GM12878 (cell line): ENCODE measurements at regions not wholly inside any gene's neighbourhood (a gene's known extent, or its start where the extent isn't known, plus 50 kb on each side); places are given as distances from the start of the nearest gene placed in this dataset.

ENCODE experiments used
- ATAC-seq: fragments of 200-7000 bp; cut with Tn5 transposase; 3 replicates; pipeline ENCODE4 v1.9.1; 2020; ENCODE audit warnings: mild to moderate bottlenecking, moderate library complexity
- BruUV-seq: library from RNA; stranded (reverse); fragments of 400-500 nt; replicated peaks from 2 replicates; lab custom pipeline; 2021; lab: Mats Ljungman, UMichigan
- CTCF ChIA-PET: fragments of 300-600 bp; sonication (Branson Sonifier 250); formaldehyde crosslinking; extraction: SDS; loops from one replicate; lab custom pipeline; 2021; ENCODE audit warnings: inconsistent platforms; lab: Yijun Ruan, JAX
- POLR2A ChIA-PET: fragments of 350-600 bp; formaldehyde crosslinking; extraction: SDS; loops from one replicate; lab custom pipeline; 2021; ENCODE audit warnings: inconsistent platforms; lab: Charles Lee
- RAD21 ChIA-PET: fragments of 300-600 bp; sonication (Branson Sonifier 250); formaldehyde crosslinking; loops from one replicate; lab custom pipeline; 2023; ENCODE audit warnings: antibody characterized with exemption; ENCODE audit not compliant: unreplicated experiment; lab: Charles Lee
- SMC1A ChIA-PET: fragments of 300-600 bp; sonication (Branson Sonifier 250); formaldehyde crosslinking; loops from one replicate; lab custom pipeline; 2023; ENCODE audit not compliant: unreplicated experiment, uncharacterized antibody; lab: Charles Lee
- DNase-seq: peaks from one replicate; pipeline ENCODE4 v3.0.0-alpha.2; 2011; ENCODE audit warnings: low read depth, low spot score
- FAIRE-seq: peaks from 3 replicates; lab custom pipeline; 2011; peaks lifted over from hg19 to GRCh38; lab: Jason Lieb, UNC
- H2AFZ ChIP-seq: 2 replicates; pipeline ENCODE4 v1.6.0; 2011; ENCODE audit warnings: low read depth, low read length, control low read depth; ENCODE audit not compliant: control insufficient read depth
- H3K27ac ChIP-seq: 2 replicates; pipeline ENCODE4 v1.5.1; 2011; ENCODE audit warnings: control low read depth; ENCODE audit not compliant: control insufficient read depth, insufficient read depth
- H3K27me3 ChIP-seq, 2 experiments: replicated peaks in 1 of 2; 2 replicates each; pipeline versions ENCODE4 v1.6.0 to v1.6.1; 2011; ENCODE audit warnings: low read length in 1 of 2; ENCODE audit not compliant: control insufficient read depth in 2 of 2, insufficient read depth in 2 of 2
- H3K36me3 ChIP-seq, 2 experiments: 2 replicates each; pipeline ENCODE4 v1.5.1; 2011; ENCODE audit warnings: low read length in 1 of 2; ENCODE audit not compliant: control insufficient read depth in 2 of 2, insufficient read depth in 2 of 2
- H3K4me1 ChIP-seq: 2 replicates; pipeline ENCODE4 v1.6.1; 2011; ENCODE audit warnings: mild to moderate bottlenecking, low read length, moderate library complexity, mixed read lengths; ENCODE audit not compliant: control insufficient read depth, insufficient read depth
- H3K4me2 ChIP-seq: 2 replicates; pipeline ENCODE4 v1.6.0; 2011; ENCODE audit warnings: control low read depth; ENCODE audit not compliant: control insufficient read depth, insufficient read depth
- H3K4me3 ChIP-seq: fragments of 200-600 bp; sonication (generic); 2 replicates; pipeline ENCODE4 v1.5.1; 2016
- H3K79me2 ChIP-seq: 2 replicates; pipeline ENCODE4 v1.6.0; 2011; ENCODE audit warnings: low read length; ENCODE audit not compliant: control insufficient read depth, insufficient read depth
- H3K9ac ChIP-seq: 2 replicates; pipeline ENCODE4 v1.8.0; 2011; ENCODE audit warnings: low read length, control low read depth, mixed read lengths; ENCODE audit not compliant: control insufficient read depth, insufficient read depth
- H3K9me3 ChIP-seq: replicated peaks from 3 replicates; pipeline ENCODE4 v1.5.1; 2011; ENCODE audit warnings: mild to moderate bottlenecking, low read length; ENCODE audit not compliant: control insufficient read depth, insufficient read depth
- H4K20me1 ChIP-seq: 2 replicates; pipeline ENCODE4 v1.6.0; 2011; ENCODE audit not compliant: control insufficient read depth, insufficient read depth
- CEBPB ChIP-seq, 2 experiments: fragments of 150-350 bp in 1 of 2; IDR thresholded peaks; 2 replicates each; pipeline ENCODE4 v1.6.1; 2012 to 2014; ENCODE audit warnings: low read depth in 2 of 2, low read length in 2 of 2, borderline replicate concordance in 1 of 2, inconsistent platforms in 1 of 2
- CREM ChIP-seq: IDR thresholded peaks from 2 replicates; pipeline ENCODE4 v1.6.1; 2014; ENCODE audit warnings: antibody characterized with exemption, low read depth
- IKZF1 ChIP-seq: fragments of 450-650 bp; conservative IDR thresholded peaks from 2 replicates; pipeline ENCODE4 v1.6.1; 2017; ENCODE audit warnings: antibody characterized with exemption, mild to moderate bottlenecking
- IRF4 ChIP-seq: IDR thresholded peaks from 2 replicates; pipeline ENCODE4 v1.6.1; 2011; ENCODE audit warnings: low read depth, low read length
- KAT2A ChIP-seq: conservative IDR thresholded peaks from 2 replicates; pipeline ENCODE4 v1.6.1; 2011; ENCODE audit warnings: low read depth, low read length; ENCODE audit not compliant: control insufficient read depth
- MEF2A ChIP-seq: IDR thresholded peaks from 2 replicates; pipeline ENCODE4 v1.6.1; 2011; ENCODE audit warnings: low read depth, mild to moderate bottlenecking, low read length, moderate library complexity; ENCODE audit not compliant: insufficient read depth
- NFIC ChIP-seq: IDR thresholded peaks from 2 replicates; pipeline ENCODE4 v1.6.1; 2012; ENCODE audit warnings: low read depth, mild to moderate bottlenecking, inconsistent platforms, low read length, moderate library complexity
- NRF1 ChIP-seq: conservative IDR thresholded peaks from 2 replicates; pipeline ENCODE4 v1.6.1; 2011; ENCODE audit warnings: mild to moderate bottlenecking, low read depth, low read length, improper control_type of control experiment
- RUNX3 ChIP-seq: IDR thresholded peaks from 2 replicates; pipeline ENCODE4 v1.6.1; 2012; ENCODE audit warnings: low read length, inconsistent platforms
- SMAD1 ChIP-seq: fragments of 450-650 bp; IDR thresholded peaks from 2 replicates; pipeline ENCODE4 v1.6.1; 2018; ENCODE audit warnings: mild to moderate bottlenecking, low read depth; ENCODE audit not compliant: partially characterized antibody
- TBL1XR1 ChIP-seq: IDR thresholded peaks from 2 replicates; pipeline ENCODE4 v1.6.1; 2012; ENCODE audit warnings: low read depth, low read length, improper control_type of control experiment
- ZSCAN29 ChIP-seq: fragments of 450-650 bp; IDR thresholded peaks from 2 replicates; pipeline ENCODE4 v1.6.1; 2017; ENCODE audit warnings: mild to moderate bottlenecking, moderate library complexity
- WGBS: methylation state at CpG from one replicate; pipeline ENCODE4 v1.1.6; 2016; ENCODE audit warnings: low lambda C conversion rate; ENCODE audit not compliant: insufficient replicate concordance, insufficient coverage; ENCODE audit errors: missing lambda C conversion rate; 5-methylcytosine and 5-hydroxymethylcytosine counted together
- in situ Hi-C: fragments of 300-500 bp; cut with MboI; formaldehyde crosslinking; loops from 9 replicates; pipeline ENCODE4 v1.14.3; 2018; ENCODE audit warnings: mixed read lengths
- intact Hi-C: fragments of 100-400 bp; cut with micrococcal nuclease; formaldehyde crosslinking; loops from one replicate; pipeline ENCODE4 v1.14.2; 2022; ENCODE audit not compliant: unreplicated experiment
- TF ChIP-seq, protein P1 (sequence below): fragments of 450-650 bp; IDR thresholded peaks from 2 replicates; pipeline ENCODE4 v1.6.1; 2016; ENCODE audit warnings: mild to moderate bottlenecking, moderate library complexity, borderline replicate concordance
- TF ChIP-seq, protein P2 (sequence below): fragments of 450-650 bp; IDR thresholded peaks from 2 replicates; pipeline ENCODE4 v1.6.1; 2018; ENCODE audit warnings: mild to moderate bottlenecking, low read depth, moderate library complexity; ENCODE audit not compliant: partially characterized antibody
- TF ChIP-seq, protein P3 (sequence below): fragments of 450-650 bp; IDR thresholded peaks from 2 replicates; pipeline ENCODE4 v1.6.1; 2016; ENCODE audit warnings: mild to moderate bottlenecking

DNA sequence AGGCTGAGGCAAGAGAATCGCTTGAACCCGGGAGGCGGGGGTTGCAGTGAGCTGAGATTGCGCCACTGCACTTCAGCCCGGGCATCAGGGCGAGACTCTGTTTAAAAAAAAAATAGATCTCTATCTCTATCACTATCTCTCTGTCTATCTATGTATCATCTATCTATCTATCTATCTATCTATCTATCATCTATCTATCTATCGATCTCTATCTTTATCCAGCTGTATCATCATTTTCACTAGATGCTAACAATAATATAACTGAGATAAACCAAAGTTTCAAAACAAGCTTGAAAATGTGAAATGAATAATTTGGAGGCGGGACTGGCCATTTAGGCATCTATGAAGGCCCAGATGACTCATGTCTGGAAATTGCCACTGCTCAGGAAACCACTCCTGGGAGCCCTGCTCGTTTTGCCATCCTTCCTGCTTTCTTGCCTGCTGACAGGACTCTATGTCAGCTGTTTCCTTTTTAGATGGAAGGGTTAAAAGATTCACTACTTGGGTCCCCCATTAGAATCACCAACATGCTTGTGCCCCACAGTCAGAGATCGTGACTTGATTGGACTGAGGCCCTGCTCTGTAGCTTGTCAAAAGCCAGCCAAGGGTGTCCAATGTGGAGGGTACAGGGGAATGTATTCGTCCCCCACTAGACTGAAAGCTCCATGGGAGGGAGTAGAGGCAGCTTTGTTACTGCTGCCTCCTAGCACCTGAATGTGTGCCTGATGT is 61.7 kb downstream of the UTRN start:
- RAD21 ChIA-PET: interaction anchor here (1.1 to 2.0 kb wide), 4 partner anchors 9 to 282 kb away, joined by 3 to 7 read pairs (median 3); no protein-coding TSS in a partner anchor
- H3K4me1 ChIP-seq: peaks cover 43% of the 10 kb centered on the region
- H3K9ac ChIP-seq: no peak overlapping the region; the same call in 1 of the 2 replicates
- no peak for FAIRE-seq
- no TSS peak for BruUV-seq
- ATAC-seq: peak; percentile 9
- 60% methylated on average over 11 of the region's 11 CpGs for WGBS
- intact Hi-C loops: loop anchor here (5.0 kb wide), 1 partner anchor 135 kb away; no protein-coding TSS in a partner anchor
- POLR2A ChIA-PET: interaction anchor here (0.9 to 1.5 kb wide), 3 partner anchors 11 to 137 kb away, joined by 3 to 4 read pairs (median 3); no protein-coding TSS in a partner anchor
- H3K4me2 ChIP-seq: peak overlapping the region; percentile 90
- H3K36me3 ChIP-seq: no peaks in the 10 kb centered on the region
- no peaks in the 10 kb centered on the region for H4K20me1 ChIP-seq
- H3K79me2 ChIP-seq: peaks cover 63% of the 10 kb centered on the region
- CTCF ChIA-PET: interaction anchor here (0.6 to 2.3 kb wide), 3 partner anchors 12 to 135 kb away, joined by 3 to 10 read pairs (median 7); no protein-coding TSS in a partner anchor
- DNase-seq: no peak
- no peaks in the 10 kb centered on the region for H3K27me3 ChIP-seq
- in situ Hi-C loops: no loop called here
- SMC1A ChIA-PET: interaction anchor here (0.7 to 1.4 kb wide), 9 partner anchors 10 to 282 kb away, joined by 3 to 6 read pairs (median 4); no protein-coding TSS in a partner anchor
- H3K9me3 ChIP-seq: no peaks in the 10 kb centered on the region
- H2AFZ ChIP-seq: no peak overlapping the region; the same call in none of the 2 replicates
- peak overlapping the region; percentile 38 for H3K27ac ChIP-seq
- peak overlapping the region; percentile 19; the same call in 1 of the 2 replicates for H3K4me3 ChIP-seq
- TF ChIP-seq CREM (0 out of 2 replicates have a peak, but pooled peaks have one; percentile 12), CEBPB (IDR thresholded peaks at IDR 0.05; ENCODE audit: borderline replicate concordance in 1 of 2, low read depth in 2 of 2, low read length in 2 of 2) (no peak), KAT2A (no peak), MEF2A (no peak), IRF4 (0 out of 2 replicates have a peak, but pooled peaks have one; percentile 46), SMAD1 (no peak), NRF1 (no peak), IKZF1 (peak; percentile 71), TBL1XR1 (no peak), NFIC (peak; percentile 65; the same call in 1 of the 2 replicates), ZSCAN29 (no peak), RUNX3 (peak; percentile 66)
- TF ChIP-seq, protein P1, sequence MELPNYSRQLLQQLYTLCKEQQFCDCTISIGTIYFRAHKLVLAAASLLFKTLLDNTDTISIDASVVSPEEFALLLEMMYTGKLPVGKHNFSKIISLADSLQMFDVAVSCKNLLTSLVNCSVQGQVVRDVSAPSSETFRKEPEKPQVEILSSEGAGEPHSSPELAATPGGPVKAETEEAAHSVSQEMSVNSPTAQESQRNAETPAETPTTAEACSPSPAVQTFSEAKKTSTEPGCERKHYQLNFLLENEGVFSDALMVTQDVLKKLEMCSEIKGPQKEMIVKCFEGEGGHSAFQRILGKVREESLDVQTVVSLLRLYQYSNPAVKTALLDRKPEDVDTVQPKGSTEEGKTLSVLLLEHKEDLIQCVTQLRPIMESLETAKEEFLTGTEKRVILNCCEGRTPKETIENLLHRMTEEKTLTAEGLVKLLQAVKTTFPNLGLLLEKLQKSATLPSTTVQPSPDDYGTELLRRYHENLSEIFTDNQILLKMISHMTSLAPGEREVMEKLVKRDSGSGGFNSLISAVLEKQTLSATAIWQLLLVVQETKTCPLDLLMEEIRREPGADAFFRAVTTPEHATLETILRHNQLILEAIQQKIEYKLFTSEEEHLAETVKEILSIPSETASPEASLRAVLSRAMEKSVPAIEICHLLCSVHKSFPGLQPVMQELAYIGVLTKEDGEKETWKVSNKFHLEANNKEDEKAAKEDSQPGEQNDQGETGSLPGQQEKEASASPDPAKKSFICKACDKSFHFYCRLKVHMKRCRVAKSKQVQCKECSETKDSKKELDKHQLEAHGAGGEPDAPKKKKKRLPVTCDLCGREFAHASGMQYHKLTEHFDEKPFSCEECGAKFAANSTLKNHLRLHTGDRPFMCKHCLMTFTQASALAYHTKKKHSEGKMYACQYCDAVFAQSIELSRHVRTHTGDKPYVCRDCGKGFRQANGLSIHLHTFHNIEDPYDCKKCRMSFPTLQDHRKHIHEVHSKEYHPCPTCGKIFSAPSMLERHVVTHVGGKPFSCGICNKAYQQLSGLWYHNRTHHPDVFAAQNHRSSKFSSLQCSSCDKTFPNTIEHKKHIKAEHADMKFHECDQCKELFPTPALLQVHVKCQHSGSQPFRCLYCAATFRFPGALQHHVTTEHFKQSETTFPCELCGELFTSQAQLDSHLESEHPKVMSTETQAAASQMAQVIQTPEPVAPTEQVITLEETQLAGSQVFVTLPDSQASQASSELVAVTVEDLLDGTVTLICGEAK: no peak
- TF ChIP-seq, protein P2, sequence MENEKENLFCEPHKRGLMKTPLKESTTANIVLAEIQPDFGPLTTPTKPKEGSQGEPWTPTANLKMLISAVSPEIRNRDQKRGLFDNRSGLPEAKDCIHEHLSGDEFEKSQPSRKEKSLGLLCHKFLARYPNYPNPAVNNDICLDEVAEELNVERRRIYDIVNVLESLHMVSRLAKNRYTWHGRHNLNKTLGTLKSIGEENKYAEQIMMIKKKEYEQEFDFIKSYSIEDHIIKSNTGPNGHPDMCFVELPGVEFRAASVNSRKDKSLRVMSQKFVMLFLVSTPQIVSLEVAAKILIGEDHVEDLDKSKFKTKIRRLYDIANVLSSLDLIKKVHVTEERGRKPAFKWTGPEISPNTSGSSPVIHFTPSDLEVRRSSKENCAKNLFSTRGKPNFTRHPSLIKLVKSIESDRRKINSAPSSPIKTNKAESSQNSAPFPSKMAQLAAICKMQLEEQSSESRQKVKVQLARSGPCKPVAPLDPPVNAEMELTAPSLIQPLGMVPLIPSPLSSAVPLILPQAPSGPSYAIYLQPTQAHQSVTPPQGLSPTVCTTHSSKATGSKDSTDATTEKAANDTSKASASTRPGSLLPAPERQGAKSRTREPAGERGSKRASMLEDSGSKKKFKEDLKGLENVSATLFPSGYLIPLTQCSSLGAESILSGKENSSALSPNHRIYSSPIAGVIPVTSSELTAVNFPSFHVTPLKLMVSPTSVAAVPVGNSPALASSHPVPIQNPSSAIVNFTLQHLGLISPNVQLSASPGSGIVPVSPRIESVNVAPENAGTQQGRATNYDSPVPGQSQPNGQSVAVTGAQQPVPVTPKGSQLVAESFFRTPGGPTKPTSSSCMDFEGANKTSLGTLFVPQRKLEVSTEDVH: no peak
- TF ChIP-seq, protein P3, sequence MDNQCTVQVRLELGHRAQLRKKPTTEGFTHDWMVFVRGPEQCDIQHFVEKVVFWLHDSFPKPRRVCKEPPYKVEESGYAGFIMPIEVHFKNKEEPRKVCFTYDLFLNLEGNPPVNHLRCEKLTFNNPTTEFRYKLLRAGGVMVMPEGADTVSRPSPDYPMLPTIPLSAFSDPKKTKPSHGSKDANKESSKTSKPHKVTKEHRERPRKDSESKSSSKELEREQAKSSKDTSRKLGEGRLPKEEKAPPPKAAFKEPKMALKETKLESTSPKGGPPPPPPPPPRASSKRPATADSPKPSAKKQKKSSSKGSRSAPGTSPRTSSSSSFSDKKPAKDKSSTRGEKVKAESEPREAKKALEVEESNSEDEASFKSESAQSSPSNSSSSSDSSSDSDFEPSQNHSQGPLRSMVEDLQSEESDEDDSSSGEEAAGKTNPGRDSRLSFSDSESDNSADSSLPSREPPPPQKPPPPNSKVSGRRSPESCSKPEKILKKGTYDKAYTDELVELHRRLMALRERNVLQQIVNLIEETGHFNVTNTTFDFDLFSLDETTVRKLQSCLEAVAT: no peak
